Erythroblast (primary cell): ENCODE measurements at regions not wholly inside any gene's neighbourhood (a gene's known extent, or its start where the extent isn't known, plus 50 kb on each side); places are given as distances from the start of the nearest gene placed in this dataset.

Experiments
- GATA1 ChIP-seq: IDR thresholded peaks from 2 replicates; pipeline ENCODE4 v1.6.1; 2011; ENCODE audit warnings: low read depth, mild to moderate bottlenecking, control low read depth, low read length, moderate library complexity
- POLR2A ChIP-seq: IDR thresholded peaks from 2 replicates; pipeline ENCODE4 v1.6.1; 2011; ENCODE audit warnings: mild to moderate bottlenecking, low read length

DNA sequence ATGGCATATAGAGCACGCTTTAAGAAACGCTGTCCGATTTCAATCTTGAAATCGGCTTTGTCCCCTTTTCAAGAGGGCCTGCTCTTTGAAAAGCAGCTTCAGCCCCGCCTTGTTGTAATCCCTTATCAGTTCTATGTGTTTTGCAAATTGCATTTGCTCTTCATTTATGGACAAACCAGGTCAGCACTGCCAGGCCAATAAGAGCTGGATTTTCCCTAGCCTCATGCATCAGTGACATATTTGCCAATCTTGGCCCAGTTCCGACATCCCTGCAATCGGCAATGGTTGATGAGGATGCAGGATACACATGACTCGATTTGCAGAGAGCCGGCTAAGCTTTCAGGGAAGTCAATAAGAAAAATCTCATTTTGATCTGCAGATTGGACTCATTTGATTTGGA is 529.1 kb upstream of the CLINT1 start:
- TF ChIP-seq POLR2A: no peak
- no peak for TF ChIP-seq GATA1
